K562 (cell line): ENCODE measurements at regions not wholly inside any gene's neighbourhood (a gene's known extent, or its start where the extent isn't known, plus 50 kb on each side); places are given as distances from the start of the nearest gene placed in this dataset.

Experiments
- BRD4 ChIP-seq: fragments of 200-600 bp; sonication (generic); IDR thresholded peaks from 2 replicates; pipeline ENCODE4 v1.6.1; 2017; ENCODE audit warnings: inconsistent platforms
- C11orf30 ChIP-seq: fragments of 450-650 bp; IDR thresholded peaks from 2 replicates; pipeline ENCODE4 v1.6.1; 2016; ENCODE audit warnings: low read depth, mild to moderate bottlenecking
- CHD4 ChIP-seq: fragments of 200-600 bp; sonication (generic); IDR thresholded peaks from 3 replicates; pipeline ENCODE4 v1.6.1; 2012; ENCODE audit warnings: low read depth, mild to moderate bottlenecking, mixed read lengths, low read length, inconsistent platforms; ENCODE audit not compliant: insufficient read depth, insufficient replicate concordance, poor library complexity, severe bottlenecking
- NR2F6 ChIP-seq: fragments of 450-650 bp; formaldehyde crosslinking; IDR thresholded peaks from 2 replicates; pipeline ENCODE4 v1.4.0; 2020; ENCODE audit warnings: mild to moderate bottlenecking
- POLR2G ChIP-seq: fragments of 200-400 bp; formaldehyde crosslinking; IDR thresholded peaks from 2 replicates; pipeline ENCODE4 v1.6.1; 2017; ENCODE audit warnings: low read depth, mild to moderate bottlenecking, antibody characterized with exemption, low read length, moderate library complexity
- PRDM10 ChIP-seq: fragments of 450-650 bp; IDR thresholded peaks from 2 replicates; pipeline ENCODE4 v1.6.1; 2018; ENCODE audit not compliant: partially characterized antibody
- SIN3B ChIP-seq: fragments of 450-650 bp; IDR thresholded peaks from 2 replicates; pipeline ENCODE4 v1.6.1; 2017; ENCODE audit warnings: low read depth, mild to moderate bottlenecking, moderate library complexity
- TCF3 ChIP-seq: sonication (generic); formaldehyde crosslinking; IDR thresholded peaks from 2 replicates; pipeline ENCODE4 v1.4.0; 2020; ENCODE audit warnings: mild to moderate bottlenecking, missing genetic modification reagents
- ZNF584 ChIP-seq: fragments of 200-800 bp; sonication (Bioruptor generic); IDR thresholded peaks from 2 replicates; pipeline ENCODE4 v1.6.1; 2016; ENCODE audit warnings: low read depth, mild to moderate bottlenecking, missing genetic modification characterization, missing compliant biosample characterization
- ZNF609 ChIP-seq: sonication (generic); formaldehyde crosslinking; IDR thresholded peaks from 2 replicates; pipeline ENCODE4 v1.8.1; 2023; ENCODE audit warnings: missing genetic modification reagents, mild to moderate bottlenecking, borderline replicate concordance
- ZNF778 ChIP-seq: fragments of 450-650 bp; formaldehyde crosslinking; IDR thresholded peaks from 2 replicates; pipeline ENCODE4 v1.4.0; 2020; ENCODE audit warnings: mild to moderate bottlenecking, moderate library complexity
- ZNF830 ChIP-seq: fragments of 250-450 bp; sonication (Bioruptor Pico); IDR thresholded peaks from 2 replicates; pipeline ENCODE4 v1.5.0; 2021; ENCODE audit warnings: mild to moderate bottlenecking

GRCh38 chr11:45409587-45409986 is 123.4 kb upstream of the SYT13 start (continued):
- TF ChIP-seq PRDM10, result no peak
- TF ChIP-seq POLR2G, result no peak
- TF ChIP-seq ZNF830 (CRISPR knock-in tag), result no peak
- no peak for TF ChIP-seq TCF3
- TF ChIP-seq ZNF609, result no peak
- TF ChIP-seq ZNF584 (CRISPR knock-in tag), result no peak
- no peak for TF ChIP-seq NR2F6 (CRISPR knock-in tag)
- no peak for TF ChIP-seq CHD4
- TF ChIP-seq C11orf30, result no peak
- TF ChIP-seq ZNF778, result no peak
- TF ChIP-seq BRD4, result no peak
- TF ChIP-seq SIN3B, result no peak
